22Rv1 (cell line): ENCODE measurements at regions not wholly inside any gene's neighbourhood (a gene's known extent, or its start where the extent isn't known, plus 50 kb on each side); places are given as distances from the start of the nearest gene placed in this dataset.

ENCODE experiments used
- ZFX ChIP-seq: fragments of 450-650 bp; IDR thresholded peaks from 2 replicates; pipeline ENCODE4 v1.6.1; 2017; ENCODE audit warnings: antibody characterized with exemption, borderline replicate concordance
- TF ChIP-seq, protein P1 (sequence below): fragments of 450-650 bp; IDR thresholded peaks from 2 replicates; pipeline ENCODE4 v1.5.1; 2017; ENCODE audit warnings: mild to moderate bottlenecking

- TF ChIP-seq, protein P1, sequence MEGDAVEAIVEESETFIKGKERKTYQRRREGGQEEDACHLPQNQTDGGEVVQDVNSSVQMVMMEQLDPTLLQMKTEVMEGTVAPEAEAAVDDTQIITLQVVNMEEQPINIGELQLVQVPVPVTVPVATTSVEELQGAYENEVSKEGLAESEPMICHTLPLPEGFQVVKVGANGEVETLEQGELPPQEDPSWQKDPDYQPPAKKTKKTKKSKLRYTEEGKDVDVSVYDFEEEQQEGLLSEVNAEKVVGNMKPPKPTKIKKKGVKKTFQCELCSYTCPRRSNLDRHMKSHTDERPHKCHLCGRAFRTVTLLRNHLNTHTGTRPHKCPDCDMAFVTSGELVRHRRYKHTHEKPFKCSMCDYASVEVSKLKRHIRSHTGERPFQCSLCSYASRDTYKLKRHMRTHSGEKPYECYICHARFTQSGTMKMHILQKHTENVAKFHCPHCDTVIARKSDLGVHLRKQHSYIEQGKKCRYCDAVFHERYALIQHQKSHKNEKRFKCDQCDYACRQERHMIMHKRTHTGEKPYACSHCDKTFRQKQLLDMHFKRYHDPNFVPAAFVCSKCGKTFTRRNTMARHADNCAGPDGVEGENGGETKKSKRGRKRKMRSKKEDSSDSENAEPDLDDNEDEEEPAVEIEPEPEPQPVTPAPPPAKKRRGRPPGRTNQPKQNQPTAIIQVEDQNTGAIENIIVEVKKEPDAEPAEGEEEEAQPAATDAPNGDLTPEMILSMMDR = no peak
- TF ChIP-seq ZFX = no peak
Observed at GRCh38 chr6:169894377-169894960, 143.0 kb downstream of the ERMARD start.
